GM12874 (cell line): ENCODE measurements at regions not wholly inside any gene's neighbourhood (a gene's known extent, or its start where the extent isn't known, plus 50 kb on each side); places are given as distances from the start of the nearest gene placed in this dataset.

Experiments used
- CTCF ChIP-seq: IDR thresholded peaks from 2 replicates; pipeline ENCODE4 v1.5.1; 2011; ENCODE audit warnings: low read depth, mild to moderate bottlenecking, control low read depth, low read length, moderate library complexity; ENCODE audit not compliant: insufficient read depth

- TF ChIP-seq CTCF = peak; percentile 22; the same call in 1 of the 2 replicates
Measured at GRCh38 chr16:23013484-23013883, 135.8 kb downstream of the USP31 start.

- TF ChIP-seq CTCF = no peak
Measured at GRCh38 chr16:23009075-23009474, 140.2 kb downstream of the USP31 start.

GRCh38 chr16:23008041-23008440 lies 141.2 kb downstream of the USP31 start:
- no peak for TF ChIP-seq CTCF

GRCh38 chr16:23006380-23006779 lies 142.9 kb downstream of the USP31 start:
- TF ChIP-seq CTCF = no peak

- TF ChIP-seq CTCF = no peak
Measured at GRCh38 chr16:23005951-23006350, 143.3 kb downstream of the USP31 start.

GRCh38 chr16:22989598-22989997 lies 159.7 kb downstream of the USP31 start:
- TF ChIP-seq CTCF = no peak

GRCh38 chr16:22983614-22984013 lies 165.6 kb downstream of the USP31 start:
- no peak for TF ChIP-seq CTCF

GRCh38 chr16:22979038-22979437 lies 165.1 kb downstream of the HS3ST2 start:
- TF ChIP-seq CTCF = no peak
